PC-9 (cell line): ENCODE measurements at regions not wholly inside any gene's neighbourhood (a gene's known extent, or its start where the extent isn't known, plus 50 kb on each side); places are given as distances from the start of the nearest gene placed in this dataset.
"Not testable (repeated sequence)": the region's sequence is repeated elsewhere in the genome, so short reads cannot be mapped to it uniquely, and the experiment has no call there.

Experiments
- EZH2 ChIP-seq: fragments of 200-600 bp; sonication (generic); IDR thresholded peaks from 2 replicates; pipeline ENCODE4 v1.8.0; 2017; ENCODE audit warnings: antibody characterized with exemption, low read depth
- TF ChIP-seq, protein P1 (sequence below): fragments of 200-600 bp; sonication (generic); conservative IDR thresholded peaks from 2 replicates; pipeline ENCODE4 v1.6.1; 2017; ENCODE audit warnings: mixed run types, antibody characterized with exemption, mild to moderate bottlenecking, moderate library complexity

GRCh38 chr15:58323321-58323720, 108.5 kb upstream of the LIPC start:
- TF ChIP-seq EZH2: not testable (repeated sequence)
- TF ChIP-seq, protein P1, sequence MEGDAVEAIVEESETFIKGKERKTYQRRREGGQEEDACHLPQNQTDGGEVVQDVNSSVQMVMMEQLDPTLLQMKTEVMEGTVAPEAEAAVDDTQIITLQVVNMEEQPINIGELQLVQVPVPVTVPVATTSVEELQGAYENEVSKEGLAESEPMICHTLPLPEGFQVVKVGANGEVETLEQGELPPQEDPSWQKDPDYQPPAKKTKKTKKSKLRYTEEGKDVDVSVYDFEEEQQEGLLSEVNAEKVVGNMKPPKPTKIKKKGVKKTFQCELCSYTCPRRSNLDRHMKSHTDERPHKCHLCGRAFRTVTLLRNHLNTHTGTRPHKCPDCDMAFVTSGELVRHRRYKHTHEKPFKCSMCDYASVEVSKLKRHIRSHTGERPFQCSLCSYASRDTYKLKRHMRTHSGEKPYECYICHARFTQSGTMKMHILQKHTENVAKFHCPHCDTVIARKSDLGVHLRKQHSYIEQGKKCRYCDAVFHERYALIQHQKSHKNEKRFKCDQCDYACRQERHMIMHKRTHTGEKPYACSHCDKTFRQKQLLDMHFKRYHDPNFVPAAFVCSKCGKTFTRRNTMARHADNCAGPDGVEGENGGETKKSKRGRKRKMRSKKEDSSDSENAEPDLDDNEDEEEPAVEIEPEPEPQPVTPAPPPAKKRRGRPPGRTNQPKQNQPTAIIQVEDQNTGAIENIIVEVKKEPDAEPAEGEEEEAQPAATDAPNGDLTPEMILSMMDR: not testable (repeated sequence)
